Pulmonary artery endothelial cell (primary cell): ENCODE measurements at regions not wholly inside any gene's neighbourhood (a gene's known extent, or its start where the extent isn't known, plus 50 kb on each side); places are given as distances from the start of the nearest gene placed in this dataset.

Experiments used
- DNase-seq: peaks from one replicate; pipeline ENCODE4 v3.0.0-alpha.2; 2011; ENCODE audit warnings: low read depth, low spot score

DNA sequence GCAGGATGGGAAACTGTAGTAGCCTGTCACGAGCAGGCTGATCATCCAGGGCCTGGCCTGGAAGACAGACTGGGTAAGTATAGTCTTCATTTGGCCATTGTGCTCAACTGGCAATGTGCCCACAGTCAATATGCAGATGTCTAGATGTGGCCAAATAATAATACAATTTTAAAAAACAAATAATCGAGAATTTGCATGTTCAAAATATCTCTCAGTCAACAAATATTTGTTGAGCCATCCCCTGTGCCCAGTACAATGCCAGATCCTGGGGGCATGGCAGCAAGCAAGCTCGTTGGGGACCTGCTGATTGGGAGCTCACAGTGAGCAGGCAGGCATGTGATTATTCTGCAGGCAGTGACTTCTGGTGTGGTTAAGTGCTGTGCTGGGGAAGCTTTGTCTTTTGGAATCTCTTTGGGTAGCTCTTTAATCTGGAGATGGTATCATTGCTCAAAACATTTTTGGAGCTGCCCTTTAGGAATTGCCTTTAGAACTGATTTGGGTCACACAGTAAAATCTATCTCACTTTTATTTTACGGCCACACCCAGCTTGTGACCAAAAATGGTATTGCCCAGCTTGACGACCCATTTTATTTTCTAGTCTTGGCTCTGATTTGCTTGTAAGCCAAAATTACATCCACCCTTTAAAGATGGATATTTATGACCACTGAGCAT lies 92.2 kb downstream of the PLCE1 start:
- DNase-seq, result no peak

DNA sequence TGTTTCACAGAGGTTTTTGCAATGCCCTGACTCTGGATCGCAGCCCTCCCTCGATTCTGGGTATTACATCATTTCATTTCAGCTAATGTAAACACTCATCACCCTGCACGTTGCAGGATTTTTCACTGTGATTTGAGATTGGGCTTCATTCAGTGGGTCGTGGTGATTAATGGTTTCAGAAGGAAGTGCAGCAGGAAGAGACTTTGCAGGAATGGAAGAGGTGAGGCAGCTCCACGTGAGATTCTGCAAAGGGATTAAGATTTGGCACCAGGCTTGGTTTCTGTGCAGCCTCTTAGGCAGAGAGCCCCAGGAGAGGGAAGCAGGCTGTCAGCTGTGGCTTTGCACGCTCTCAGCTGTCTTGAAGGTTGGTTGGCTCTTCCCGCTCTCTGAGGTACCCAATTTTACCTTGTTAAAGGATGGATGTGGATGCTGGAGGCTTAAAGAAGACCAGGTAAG lies 95.2 kb downstream of the PLCE1 start:
- no peak for DNase-seq

DNA sequence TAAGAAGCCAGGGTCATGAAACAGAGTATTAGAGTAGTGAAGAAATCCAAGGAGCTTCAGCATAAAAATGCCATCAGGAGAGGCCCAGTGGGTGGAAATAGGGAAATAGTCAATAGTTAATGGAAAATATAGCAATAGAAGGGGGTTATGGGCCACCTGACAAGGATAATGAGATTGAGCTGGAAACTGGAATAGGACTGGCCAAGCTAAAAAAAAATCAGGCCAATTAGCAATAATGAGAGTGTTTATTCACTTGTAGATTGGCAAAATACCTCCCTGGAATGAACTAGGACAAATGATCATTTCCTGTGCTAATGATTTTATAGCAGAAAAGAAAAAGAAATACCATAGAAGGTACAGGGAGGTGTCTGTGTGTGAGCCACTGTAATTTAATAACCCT lies 97.9 kb downstream of the PLCE1 start:
- DNase-seq, result no peak

DNA sequence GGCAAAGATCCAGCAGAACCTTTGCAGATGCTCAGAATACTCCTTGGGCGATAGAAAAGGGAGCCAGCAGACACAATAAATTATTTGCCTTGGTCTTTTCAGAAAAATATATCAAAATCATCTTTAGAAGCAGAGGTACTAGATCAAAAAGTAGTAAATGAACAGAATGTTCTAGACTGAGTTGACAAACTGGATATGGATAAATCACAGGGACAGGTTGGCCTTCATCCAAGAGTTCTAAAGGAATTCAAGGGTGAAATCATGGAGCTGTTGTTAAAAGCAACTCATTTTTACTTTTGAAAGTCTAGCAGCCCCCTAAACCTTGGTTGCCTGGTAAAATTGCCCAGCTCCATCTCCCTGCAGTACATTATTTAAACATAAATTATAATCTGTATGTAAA lies 99.1 kb downstream of the PLCE1 start:
- no peak for DNase-seq

DNA sequence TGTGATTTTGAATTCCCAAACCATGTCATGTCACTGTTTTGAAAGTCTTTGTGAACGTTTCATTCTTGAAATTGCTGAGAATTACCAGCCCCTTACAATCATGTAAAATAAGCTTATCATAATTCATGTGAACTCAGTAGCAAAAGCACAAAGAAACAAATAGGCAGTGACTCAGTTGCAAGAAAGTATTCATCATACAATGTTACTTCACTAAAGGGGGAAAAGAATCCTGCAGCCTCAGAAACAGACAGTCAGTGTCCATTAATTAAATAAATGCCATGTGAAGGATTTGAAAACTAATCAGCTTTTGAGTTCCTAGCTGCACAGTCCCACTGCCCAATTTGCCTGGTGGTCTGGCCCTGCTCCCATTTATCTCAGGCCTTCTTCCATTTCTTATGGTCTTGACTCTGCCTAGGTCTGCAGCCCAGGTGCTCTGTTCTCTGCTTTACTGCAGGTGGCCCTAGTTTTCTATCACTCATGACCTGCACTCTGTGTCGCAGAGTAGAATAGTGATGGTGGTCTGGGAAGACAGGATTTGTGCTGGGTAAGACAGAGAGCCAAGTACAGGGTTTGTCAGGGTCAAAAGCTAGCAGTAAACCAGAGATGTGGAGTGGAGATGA lies 99.7 kb downstream of the PLCE1 start:
- no peak for DNase-seq

DNA sequence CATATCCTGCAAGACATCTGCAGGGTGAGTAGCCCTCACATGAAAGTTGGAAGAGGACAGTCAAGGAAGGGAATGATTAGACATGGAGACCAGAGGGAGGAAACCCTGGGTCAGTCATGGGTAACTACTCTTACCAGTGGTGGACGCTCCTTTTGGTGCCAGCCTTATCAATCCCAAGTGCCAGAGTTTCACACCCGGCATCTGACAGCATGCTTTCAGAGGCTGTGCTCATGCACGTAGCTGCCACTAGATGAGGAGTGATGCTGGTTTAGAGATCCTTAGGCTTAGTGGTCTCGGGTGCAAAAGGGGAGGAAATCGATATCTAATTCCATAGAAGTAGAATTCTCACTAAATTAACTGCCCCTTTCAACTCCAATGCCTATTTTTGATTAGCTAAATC lies 100.8 kb downstream of the PLCE1 start:
- DNase-seq, result no peak

DNA sequence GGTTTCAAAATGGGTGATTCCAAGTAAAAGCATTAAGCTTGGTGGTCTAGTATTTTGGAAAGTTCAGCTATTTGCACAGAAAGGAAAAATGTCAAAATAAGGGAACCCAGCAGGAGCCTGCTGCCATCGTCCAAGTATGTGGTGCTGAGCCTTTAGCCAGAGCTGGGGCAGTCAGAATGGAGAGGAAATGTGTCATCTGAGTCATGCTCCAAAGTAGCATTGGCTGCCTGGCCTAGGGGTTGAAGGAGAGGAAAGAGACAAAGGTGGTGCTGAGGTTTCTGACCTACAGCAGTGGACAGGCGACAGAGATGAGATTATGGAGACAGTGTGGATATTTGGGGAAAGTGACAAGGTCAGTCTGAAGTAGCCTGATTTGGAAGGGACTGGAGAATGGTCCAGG lies 103.9 kb downstream of the PLCE1 start:
- no peak for DNase-seq

DNA sequence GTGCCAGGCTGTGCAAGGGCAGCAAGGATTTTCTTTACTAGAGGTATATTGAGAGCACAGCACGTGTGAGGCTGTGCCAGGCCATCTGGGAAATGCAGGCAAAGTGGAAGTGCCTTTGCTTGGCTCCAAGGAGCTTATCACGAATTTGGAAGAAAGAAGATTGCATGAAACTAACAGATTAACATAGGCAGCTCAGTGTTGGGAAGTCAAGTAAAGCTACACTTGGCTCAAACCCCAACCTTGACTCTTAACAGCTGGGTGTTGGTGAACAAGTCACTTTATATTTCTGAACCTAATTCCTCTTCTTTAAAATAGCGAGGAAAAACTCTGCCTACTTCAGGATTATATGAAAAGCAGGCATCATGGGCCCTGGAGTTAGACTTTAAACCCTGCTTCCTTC lies 105.2 kb downstream of the PLCE1 start:
- no peak for DNase-seq

DNA sequence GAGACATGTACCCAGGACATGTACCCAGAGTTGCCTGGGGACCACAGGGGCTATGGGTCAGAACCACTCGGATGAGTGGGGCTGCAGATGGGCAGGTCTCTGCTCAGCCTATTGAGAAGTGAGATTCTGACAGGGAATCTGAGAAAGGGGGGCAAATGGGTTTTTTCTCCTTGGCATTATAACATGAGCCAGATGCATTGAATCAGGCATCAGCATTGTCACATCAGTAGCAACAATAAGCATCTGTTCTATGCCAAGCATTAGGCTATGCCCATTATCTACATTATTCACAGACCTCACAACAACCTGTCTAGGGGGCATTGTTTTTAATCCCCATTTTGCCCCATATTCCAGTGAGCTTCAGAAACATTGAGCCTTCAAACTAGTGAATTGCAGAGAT lies 108.2 kb downstream of the PLCE1 start:
- DNase-seq, result no peak

DNA sequence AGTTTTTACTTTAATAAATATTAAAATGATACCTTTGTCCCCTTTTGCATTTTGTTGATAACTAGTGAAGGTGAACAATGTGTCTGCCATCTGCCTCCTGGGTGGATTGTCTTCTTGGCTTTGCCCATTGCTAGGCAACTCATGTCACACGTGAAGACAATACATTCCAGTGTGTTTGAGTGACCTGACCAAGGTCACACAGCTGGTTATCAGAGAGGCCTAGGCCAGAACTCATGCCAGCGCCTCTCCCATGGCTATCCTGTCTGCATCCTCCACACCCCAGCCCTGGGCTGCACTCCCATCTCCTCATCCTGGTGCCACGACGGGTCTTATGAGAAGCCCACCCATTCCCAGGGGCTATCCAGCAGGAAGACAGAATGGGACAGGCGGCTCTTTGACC lies 108.7 kb downstream of the PLCE1 start:
- DNase-seq, result no peak

DNA sequence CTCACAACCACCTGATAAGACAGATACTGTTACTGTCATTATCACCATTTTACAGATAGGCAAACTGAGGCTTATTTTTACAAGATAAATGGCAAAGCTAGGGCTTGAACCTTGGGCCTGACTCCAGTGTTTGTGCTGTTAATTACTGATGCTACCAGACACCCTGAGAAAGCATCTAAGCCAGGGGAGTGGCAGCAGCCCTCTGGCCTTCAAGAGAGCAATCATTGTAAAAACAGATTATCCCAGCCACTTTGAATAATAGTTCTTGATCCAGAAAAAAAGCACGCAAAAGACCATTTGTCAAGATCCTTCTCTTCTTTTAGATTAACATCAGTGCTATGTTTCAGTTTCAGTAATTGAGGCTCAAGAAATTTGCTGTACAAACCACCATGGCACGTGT lies 109.5 kb downstream of the PLCE1 start:
- DNase-seq, result no peak

DNA sequence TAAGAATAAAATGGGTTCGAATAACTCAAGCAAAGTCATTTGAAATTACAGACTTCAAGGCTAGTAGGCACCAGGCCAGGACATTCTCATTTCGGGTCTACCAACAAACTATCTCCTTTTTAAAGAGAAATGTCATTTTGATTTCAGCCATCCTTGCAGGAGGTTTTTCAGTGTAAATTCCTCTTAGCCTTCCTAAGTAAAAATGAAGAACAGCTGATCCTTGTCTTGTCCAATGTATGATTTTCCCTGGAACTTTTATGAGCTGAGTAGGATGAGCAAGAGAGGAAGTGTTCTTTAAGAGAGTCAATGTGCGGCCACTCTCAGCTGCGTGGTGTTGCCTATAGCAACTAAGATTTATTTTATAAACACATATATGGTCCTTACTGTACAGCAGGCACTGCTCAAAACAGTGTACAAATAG lies 110.1 kb downstream of the PLCE1 start:
- DNase-seq, result no peak

DNA sequence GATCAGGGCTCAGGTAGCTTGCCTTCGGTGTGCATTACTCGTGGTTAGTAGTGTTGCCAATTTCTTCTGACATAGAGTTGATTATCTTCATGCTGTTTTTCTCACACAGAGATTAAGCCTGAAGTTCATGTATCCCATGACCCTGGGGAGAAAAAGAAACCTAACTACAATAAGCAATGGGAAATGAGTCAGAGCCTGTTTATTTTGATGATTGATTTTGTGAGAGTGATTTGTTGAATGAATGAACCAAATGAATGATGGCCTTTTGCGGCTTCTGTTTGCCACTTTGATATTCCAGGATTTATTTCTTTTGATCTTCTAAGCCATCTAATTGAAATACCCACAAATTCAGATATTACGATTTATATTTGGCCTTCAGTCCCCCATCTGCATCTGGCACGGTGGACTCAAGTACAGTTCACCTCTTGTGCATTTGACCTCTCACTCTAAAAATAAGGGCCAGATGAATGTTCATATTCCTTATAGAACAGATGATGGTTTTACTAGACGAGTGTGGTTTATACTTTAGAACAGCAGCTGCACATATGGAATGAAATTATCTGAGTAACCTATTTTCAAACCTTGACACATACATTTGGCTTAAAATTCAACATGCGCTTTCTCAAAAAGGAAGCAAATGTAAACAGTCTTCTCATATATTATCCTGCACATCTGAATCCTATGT lies 110.7 kb downstream of the PLCE1 start:
- DNase-seq, result no peak

DNA sequence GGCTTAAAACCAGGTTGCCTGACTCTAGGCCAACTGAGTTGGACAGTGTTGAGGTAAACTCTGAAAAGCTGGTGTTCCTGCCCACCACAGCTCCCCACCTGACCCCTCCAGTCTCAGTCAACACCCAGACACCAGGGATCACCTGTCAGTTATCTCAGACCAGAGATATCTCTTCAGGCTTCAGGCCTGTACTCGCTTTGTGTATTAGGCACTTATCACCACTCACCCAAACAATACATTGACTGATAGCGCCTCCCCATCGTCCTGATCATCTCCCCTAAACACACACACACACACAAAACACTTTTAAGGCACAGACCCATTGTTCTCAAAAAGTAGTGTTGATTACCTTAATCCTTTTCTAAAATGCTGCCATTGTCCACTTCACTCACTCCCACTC lies 111.5 kb downstream of the PLCE1 start:
- no peak for DNase-seq

DNA sequence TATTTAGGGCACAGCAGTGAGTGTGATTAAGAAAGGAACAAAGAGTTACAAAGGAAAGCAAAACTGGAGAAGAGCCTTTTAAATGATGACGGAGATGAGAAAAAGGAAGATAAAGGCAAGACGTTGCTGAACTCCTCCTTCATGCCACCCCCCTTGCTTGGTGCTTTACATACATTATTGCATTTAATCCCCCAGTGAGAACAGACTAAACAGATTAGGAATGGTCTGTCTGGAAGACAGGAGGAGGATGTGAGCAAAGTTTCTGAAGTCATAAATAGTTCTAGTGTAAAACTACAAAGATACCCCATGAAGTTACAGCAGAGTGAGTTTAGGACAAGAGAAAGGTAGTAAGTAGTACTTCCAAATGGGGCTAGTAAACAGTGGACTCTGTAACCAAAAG lies 113.5 kb downstream of the PLCE1 start:
- no peak for DNase-seq

DNA sequence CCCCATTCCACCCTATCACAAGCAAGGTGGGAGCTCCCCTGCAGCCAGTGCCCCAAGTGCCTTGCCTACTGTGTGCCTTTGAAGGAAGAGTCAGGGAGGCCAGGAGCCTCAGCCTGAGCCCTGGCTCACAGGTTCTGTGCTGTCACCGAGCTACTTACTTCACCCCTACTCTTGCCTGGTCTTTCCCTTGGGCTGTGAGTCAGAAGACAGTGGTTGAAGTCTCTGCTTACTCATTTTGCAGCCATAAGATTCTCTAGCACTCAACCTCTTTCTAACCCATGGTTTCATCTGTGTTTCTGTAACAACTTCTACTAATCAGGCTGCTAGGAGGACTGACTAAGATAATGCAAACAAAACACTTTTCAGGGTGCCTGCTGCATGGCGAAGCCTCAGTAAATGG lies 114.5 kb downstream of the PLCE1 start:
- DNase-seq, result no peak

DNA sequence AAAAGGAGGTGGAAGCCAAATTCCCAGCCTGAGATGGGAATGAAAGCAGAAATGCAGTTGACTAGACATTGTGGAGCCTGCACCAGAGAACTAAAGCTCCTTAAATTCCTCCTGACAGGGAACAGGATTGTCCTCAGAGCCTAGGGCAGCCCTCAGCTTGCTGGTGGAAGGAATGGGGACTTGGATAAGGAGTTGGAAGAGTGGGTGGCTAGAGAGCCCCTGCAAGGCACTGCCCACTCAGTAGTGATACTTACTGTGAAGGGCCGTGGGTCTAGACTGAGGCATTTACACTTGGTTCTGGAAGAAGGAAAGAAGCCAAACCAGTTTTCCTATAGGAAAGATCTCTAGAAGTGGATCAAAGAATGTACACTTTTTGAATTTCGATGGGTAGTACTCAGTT lies 117.6 kb downstream of the PLCE1 start:
- no peak for DNase-seq

DNA sequence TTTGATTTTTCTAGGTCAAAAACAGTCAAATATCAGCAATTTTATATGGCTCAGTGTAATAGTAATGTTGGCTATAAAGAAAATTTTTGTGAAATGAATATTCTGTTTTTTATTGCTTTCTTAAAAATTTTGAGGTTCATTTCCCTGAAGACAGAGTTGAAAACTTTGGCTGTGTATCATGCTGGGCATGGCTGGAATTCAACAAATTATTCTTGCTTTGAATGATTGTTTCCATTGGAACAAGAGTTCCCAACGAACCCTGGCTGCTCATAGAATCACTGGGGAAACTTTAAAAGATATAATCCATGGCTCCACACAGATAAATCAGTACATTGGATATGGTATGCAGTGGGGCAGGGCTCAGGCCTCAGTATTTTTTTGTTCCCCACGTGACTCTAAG lies 118.6 kb downstream of the PLCE1 start:
- no peak for DNase-seq

DNA sequence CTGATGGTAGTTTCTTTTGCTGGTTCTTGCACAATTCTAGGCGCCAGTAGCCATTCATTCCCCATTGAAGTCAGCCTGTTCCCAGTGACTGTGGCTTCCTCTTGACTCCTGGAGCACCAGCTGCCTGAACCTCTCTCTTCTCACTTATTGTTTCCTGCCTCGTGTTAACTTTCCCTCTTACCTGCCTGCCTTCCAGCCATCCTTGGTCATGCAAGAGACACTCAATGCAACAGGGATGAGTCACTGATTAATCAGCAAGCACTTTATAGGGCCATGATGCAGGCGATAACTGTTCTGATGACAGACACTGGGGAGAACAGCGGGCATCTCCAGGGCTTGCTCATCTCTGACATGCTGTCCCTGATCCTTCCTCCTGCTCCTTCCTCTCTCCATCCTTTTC lies 122.0 kb downstream of the PLCE1 start:
- DNase-seq, result no peak

DNA sequence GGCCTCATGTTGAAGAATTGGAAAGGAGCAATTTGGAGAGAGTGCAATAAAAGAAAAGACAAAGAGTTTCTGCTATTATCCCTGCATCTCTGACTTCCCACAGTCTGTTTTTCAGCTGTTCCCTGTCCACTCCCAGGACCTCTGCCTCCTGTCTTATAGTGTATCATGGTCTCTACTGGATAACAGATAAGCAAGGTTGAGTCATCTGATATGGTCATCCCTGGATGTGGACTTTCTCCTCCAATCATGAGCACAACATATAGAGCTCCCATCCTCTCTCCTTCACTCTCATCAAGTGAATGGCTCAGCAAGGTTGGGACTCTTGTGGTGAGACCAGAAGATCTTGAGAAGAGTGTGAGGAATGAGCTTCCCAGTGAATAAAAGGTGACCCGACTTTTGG lies 123.1 kb downstream of the PLCE1 start:
- DNase-seq, result no peak

DNA sequence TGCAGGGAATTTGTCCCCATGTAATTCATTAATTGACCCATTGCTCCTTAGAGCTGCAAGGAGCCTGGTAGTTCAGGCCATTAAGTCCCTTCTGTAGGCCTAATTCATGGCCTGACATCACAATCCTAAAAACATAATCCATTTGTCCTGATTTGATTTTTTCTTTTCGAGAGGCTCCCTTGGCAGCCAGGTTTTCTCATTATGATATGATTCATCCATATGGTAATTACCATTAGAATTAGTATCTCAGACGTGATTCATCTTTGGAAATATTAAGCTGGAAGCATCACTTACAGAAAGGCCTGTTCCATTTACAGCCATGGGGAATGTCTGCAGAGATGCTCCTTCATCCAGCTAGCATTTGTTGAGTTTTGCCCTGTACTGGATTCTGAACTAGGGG lies 128.5 kb downstream of the PLCE1 start:
- DNase-seq, result no peak

DNA sequence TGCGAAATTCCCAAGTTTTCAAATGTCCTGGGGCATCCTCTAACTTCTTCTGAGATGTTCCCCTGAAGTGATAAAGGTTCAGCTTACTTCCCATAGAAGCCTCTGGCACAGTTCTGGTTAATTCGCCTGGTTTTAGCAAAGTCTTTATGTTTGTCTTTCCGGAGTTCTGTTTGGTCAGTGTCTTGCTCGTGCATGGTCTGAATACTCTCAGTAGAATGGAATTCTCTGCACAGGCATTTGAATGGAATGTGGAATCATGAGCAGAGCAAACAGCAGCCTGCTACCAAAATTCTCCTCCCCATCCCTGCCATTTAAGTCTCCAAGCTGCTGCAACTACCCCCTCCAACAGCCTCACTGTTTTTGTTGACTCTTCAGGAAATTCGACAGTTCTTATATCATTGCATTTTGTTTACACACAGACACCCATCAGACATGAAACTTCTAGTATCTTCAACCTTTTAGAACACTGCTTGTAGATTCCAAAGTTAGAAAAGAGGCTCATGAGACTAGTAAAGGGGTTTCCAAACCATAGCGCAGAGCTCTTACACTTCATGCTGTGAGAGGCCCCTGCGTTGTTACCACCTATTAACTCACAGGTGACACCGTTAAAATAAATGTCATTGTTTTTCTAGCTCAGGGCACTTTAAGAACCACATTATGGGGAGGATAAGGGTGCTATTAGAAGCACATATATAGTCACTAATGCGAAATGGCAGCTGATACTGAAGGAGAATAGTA lies 129.7 kb downstream of the PLCE1 start:
- DNase-seq, result no peak
